ENCODE measurements at regions not wholly inside any gene's neighbourhood (a gene's known extent, or its start where the extent isn't known, plus 50 kb on each side); places are given as distances from the start of the nearest gene placed in this dataset.

- TF ChIP-seq GATA2 (IDR thresholded peaks at IDR 0.05; ENCODE audit: low read depth, low read length) (no peak), GATA3 (IDR thresholded peaks at IDR 0.05; ENCODE audit: low read depth, low read length) (no peak)
Observed at GRCh38 chr13:79874396-79875360, 393.7 kb downstream of the NDFIP2 start.
